ENCODE measurements at regions not wholly inside any gene's neighbourhood (a gene's known extent, or its start where the extent isn't known, plus 50 kb on each side); places are given as distances from the start of the nearest gene placed in this dataset.

DNA sequence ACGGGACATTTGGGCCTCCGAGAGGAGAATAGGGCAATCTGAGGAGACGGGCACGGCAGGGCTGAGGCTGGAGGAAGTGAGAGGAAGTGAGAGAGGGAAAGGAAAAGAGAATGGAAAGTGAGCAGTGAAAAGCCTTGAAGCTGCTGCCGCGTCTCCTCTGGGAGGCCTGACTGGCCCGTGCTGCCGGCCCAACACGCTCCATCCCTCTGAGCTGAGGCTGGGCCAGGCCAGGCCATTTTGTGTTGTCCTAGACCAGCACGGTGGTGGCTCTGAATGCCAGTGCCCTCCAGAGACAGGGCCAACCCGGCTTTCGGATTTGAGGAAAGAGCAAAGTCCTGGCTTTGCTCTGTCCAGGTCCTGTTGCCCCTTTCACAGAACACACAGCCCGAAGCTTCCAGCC lies 361.1 kb upstream of the SHH start:
- no peak overlapping the region for H3K4me2 ChIP-seq
- no peaks in the 10 kb centered on the region for H4K20me1 ChIP-seq
- H3K36me3 ChIP-seq, result no peaks in the 10 kb centered on the region
- H3K27me3 ChIP-seq, result no peaks in the 10 kb centered on the region
- no peak overlapping the region for H3K4me3 ChIP-seq
- no peak for TF ChIP-seq Cebpa-rat (IDR thresholded peaks at IDR 0.05)
- no peak overlapping the region for H3K9ac ChIP-seq
- H3K4me1 ChIP-seq, result peaks cover 0 to 15% (median 4%) of the 10 kb centered on the region in 10 experiments; a peak in 13 of 20 replicates
- H3K27ac ChIP-seq, result no peak overlapping the region
- no peaks in the 10 kb centered on the region for H3K9me3 ChIP-seq (replicated peaks in 1 of 11)

DNA sequence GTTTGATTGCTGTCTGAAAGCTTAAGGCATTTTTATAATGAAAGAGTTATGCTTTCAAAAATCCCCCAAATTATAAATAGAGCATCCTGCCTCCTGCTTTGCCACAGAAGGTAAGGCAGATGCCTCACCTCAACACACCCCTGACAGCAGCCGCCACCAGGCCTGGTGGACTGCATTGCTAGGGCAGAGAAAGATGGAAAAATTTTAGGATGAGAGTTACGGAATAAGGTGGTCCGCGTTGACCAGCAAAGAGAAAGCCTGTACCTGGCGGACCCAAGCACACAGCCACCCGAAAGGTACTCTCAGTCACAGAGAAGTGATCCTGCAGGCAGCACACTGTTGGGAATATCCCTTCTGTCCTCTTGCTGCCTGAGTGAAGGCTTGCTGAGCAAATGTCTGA lies 360.4 kb upstream of the SHH start:
- Histone ChIP-seq H3K9ac (no peak overlapping the region), H3K27ac (no peak overlapping the region), H3K36me3 (no peaks in the 10 kb centered on the region), H3K27me3 (no peaks in the 10 kb centered on the region), H4K20me1 (no peaks in the 10 kb centered on the region), H3K4me2 (no peak overlapping the region), H3K4me1 (peaks cover 0 to 8% (median 0%) of the 10 kb centered on the region in 10 experiments; a peak in 6 of 20 replicates), H3K9me3 (replicated peaks in 1 of 11) (no peaks in the 10 kb centered on the region), H3K4me3 (no peak overlapping the region)
- TF ChIP-seq Cebpa-rat (IDR thresholded peaks at IDR 0.05), result no peak

DNA sequence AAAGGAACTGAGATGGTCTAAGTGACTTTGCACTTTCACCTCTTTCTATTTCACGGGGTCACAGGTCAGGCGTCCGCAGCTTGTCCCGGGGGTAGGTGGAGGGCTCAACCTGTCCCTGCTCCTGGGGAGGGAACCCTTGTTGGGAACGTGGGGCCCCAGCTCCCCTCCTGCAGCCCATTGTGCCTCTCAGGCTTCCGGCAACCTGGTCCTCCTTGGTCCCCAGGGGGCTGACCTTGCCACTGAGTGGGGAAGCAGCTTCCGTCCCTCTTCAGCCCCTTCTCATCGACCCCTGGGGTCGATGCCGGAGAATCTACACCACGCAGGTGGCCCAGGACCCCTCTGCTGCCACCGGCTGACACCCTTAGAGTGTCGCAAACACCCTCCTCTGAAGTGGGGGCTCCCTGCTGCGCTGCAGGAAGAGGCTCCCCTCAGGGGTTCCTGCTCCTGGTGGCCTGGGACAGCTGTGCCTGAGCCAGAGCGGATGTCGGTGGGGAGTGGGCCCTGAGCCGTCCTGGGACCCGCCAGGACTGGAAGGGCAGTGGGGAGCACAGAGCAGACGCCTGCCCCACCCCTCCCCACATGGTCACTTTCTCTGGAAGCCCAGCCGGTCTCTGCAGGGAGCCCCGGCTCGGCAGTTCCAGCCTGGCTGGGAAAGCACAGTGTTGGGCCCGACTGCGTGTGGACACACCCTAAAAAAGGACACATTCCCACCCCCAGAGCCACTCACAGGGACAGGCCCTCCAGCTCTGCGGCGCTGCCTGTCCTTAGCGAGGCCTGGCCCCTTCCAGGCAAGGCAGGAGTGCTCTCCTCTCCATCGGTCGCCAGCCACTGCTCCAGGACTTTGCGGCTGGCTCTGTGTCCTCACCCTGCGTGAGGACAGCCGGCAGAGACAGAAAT lies 357.5 kb upstream of the SHH start:
- H3K27ac ChIP-seq, result no peak overlapping the region
- no peaks in the 10 kb centered on the region for H3K4me1 ChIP-seq
- no peaks in the 10 kb centered on the region for H3K36me3 ChIP-seq
- no peak overlapping the region for H3K9ac ChIP-seq
- no peaks in the 10 kb centered on the region for H3K27me3 ChIP-seq
- no peak overlapping the region for H3K4me3 ChIP-seq
- H3K9me3 ChIP-seq (replicated peaks in 1 of 11), result no peaks in the 10 kb centered on the region
- TF ChIP-seq Cebpa-rat (IDR thresholded peaks at IDR 0.05), result no peak
- H3K4me2 ChIP-seq, result no peak overlapping the region
- H4K20me1 ChIP-seq, result no peaks in the 10 kb centered on the region

DNA sequence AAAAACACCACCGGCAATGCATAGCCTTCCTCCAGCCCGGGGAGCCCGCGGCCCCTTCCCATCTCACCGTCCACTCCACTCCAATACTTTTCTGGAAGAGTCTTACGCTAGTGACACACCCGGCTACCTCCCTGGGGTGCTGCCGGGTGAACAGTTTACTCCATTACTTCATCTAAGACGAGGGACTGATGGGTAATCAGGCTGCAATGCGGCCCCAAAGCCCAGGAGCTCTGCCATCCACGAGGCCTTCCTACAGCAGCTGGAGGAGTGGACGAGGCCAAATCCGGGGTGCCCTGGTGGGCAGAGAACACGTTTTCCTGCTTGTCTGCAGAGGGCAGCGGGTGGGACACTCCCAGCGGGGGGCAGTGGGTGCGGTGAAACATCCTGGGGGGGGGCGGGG lies 356.2 kb upstream of the SHH start:
- H3K9ac ChIP-seq, result no peak overlapping the region
- H3K4me3 ChIP-seq, result no peak overlapping the region
- no peaks in the 10 kb centered on the region for H3K9me3 ChIP-seq (replicated peaks in 1 of 11)
- no peaks in the 10 kb centered on the region for H3K36me3 ChIP-seq
- H3K4me2 ChIP-seq, result no peak overlapping the region
- no peaks in the 10 kb centered on the region for H3K27me3 ChIP-seq
- no peak for TF ChIP-seq Cebpa-rat (IDR thresholded peaks at IDR 0.05)
- H3K4me1 ChIP-seq, result no peaks in the 10 kb centered on the region
- no peaks in the 10 kb centered on the region for H4K20me1 ChIP-seq
- H3K27ac ChIP-seq, result no peak overlapping the region

DNA sequence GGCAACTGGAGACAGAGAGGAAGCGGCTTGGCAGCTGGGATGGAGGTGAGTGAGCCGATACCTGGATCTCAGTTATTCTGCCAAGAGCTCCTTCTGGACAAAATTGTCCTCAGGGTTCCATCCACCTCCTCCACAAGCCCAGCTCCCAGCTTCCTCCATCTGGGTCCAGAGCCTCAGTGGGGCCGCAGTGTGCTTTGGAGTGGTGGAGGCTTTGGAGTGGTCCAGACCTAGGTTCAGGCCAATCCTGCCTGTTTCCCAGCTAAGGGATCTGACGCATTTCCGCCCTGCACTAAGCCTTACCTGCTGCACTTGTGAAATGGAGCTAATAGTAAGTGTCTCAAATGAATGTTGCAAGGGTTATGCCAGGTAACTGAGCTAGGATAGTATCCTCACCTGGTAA lies 355.7 kb upstream of the SHH start:
- TF ChIP-seq Cebpa-rat (IDR thresholded peaks at IDR 0.05), result no peak
- no peak overlapping the region for H3K4me3 ChIP-seq
- no peaks in the 10 kb centered on the region for H4K20me1 ChIP-seq
- no peaks in the 10 kb centered on the region for H3K27me3 ChIP-seq
- no peak overlapping the region for H3K4me2 ChIP-seq
- no peaks in the 10 kb centered on the region for H3K4me1 ChIP-seq
- H3K27ac ChIP-seq, result no peak overlapping the region
- no peaks in the 10 kb centered on the region for H3K36me3 ChIP-seq
- H3K9me3 ChIP-seq (replicated peaks in 1 of 11), result no peaks in the 10 kb centered on the region
- no peak overlapping the region for H3K9ac ChIP-seq

DNA sequence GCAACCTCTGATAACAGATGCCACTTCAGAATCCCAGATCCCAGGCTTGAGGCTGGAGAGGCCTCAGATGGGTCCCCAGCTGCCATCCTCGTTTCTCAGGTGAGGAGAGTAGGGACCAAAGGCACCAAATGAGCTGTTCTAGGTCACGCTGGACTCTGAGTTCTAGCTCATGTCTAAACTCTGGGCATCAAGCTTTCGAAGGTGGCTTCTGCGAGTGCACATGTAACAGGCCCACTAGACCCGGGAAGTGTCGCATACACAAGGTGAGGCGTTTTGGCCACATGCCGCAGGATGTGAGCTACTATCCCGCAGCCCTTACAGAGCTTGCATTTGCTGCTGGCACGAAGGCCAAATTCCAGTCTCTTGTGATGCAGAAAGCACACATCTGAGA lies 355.1 kb upstream of the SHH start:
- Histone ChIP-seq H3K36me3 (no peaks in the 10 kb centered on the region), H3K27me3 (no peaks in the 10 kb centered on the region), H4K20me1 (no peaks in the 10 kb centered on the region), H3K4me2 (no peak overlapping the region), H3K4me3 (no peak overlapping the region), H3K9ac (no peak overlapping the region), H3K9me3 (replicated peaks in 1 of 11) (no peaks in the 10 kb centered on the region), H3K27ac (no peak overlapping the region), H3K4me1 (no peaks in the 10 kb centered on the region)
- TF ChIP-seq Cebpa-rat (IDR thresholded peaks at IDR 0.05), result no peak

DNA sequence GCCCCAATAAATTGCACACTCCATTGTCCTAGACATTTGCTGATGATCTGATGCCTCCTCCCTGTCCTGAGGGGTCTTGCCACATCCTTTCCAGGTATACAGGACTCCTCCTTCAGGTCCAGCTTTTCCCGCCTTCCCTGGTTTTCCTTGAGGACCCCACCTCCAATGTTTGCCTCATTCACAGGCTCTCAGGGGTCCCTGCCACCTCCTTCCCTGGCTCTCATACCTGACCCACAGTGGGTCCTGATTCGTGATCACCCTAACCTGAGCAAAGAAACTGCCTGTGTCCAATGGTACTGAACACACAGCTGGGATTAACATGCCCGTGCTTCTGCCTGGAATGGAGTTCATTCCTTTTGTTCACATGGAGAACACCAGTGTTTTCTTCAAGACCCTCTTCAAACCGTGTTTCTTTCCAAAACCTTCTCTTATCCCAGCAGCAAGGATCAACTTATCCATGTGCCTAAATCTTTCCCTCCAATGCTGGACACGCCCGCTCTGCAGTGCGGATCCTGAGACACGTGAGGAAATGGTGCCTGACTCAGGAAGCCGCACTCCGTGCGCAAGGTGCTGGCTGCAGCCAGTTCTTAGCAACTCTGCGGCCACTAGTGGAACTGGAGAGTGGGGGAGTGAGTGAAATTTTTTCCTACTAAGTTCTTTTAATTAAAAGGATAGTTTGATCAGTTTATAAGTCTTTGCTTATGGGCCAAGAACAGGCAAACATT lies 354.6 kb upstream of the SHH start:
- no peaks in the 10 kb centered on the region for H3K36me3 ChIP-seq
- H3K4me1 ChIP-seq, result no peaks in the 10 kb centered on the region
- H3K9ac ChIP-seq, result no peak overlapping the region
- no peak overlapping the region for H3K4me2 ChIP-seq
- no peaks in the 10 kb centered on the region for H4K20me1 ChIP-seq
- H3K9me3 ChIP-seq (replicated peaks in 1 of 11), result no peaks in the 10 kb centered on the region
- TF ChIP-seq Cebpa-rat (IDR thresholded peaks at IDR 0.05), result no peak
- no peak overlapping the region for H3K27ac ChIP-seq
- H3K27me3 ChIP-seq, result no peaks in the 10 kb centered on the region
- no peak overlapping the region for H3K4me3 ChIP-seq

DNA sequence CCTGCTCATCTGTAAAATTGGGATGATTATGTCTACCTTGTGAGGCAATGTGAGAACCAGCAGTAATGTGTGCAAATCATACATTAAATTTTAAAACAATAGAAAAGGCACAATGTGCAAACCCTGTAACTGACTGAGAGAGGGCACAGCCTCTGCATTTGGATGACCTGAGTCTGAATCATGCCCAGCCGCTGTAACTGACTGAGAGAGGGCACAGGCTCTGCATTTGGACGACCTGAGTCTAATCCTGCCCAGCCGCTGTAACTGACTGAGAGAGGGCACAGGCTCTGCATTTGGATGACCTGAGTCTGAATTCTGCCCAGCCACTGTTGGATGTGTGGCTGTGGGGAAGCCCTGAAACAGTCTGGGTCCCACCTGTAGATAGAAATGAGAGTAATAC lies 351.5 kb upstream of the SHH start:
- Histone ChIP-seq H3K9ac (no peak overlapping the region), H3K4me3 (no peak overlapping the region), H3K4me2 (no peak overlapping the region), H3K9me3 (replicated peaks in 1 of 11) (0 out of 22 replicates have a peak, but pooled peaks cover 0 to 4% (median 0%) of the 10 kb centered on the region in 11 experiments), H3K4me1 (peaks cover 0 to 4% (median 0%) of the 10 kb centered on the region in 10 experiments; a peak in 2 of 20 replicates), H4K20me1 (no peaks in the 10 kb centered on the region; a peak in 1 of 22 replicates), H3K27ac (no peak overlapping the region), H3K36me3 (no peaks in the 10 kb centered on the region), H3K27me3 (no peaks in the 10 kb centered on the region)
- TF ChIP-seq Cebpa-rat (IDR thresholded peaks at IDR 0.05), result no peak

DNA sequence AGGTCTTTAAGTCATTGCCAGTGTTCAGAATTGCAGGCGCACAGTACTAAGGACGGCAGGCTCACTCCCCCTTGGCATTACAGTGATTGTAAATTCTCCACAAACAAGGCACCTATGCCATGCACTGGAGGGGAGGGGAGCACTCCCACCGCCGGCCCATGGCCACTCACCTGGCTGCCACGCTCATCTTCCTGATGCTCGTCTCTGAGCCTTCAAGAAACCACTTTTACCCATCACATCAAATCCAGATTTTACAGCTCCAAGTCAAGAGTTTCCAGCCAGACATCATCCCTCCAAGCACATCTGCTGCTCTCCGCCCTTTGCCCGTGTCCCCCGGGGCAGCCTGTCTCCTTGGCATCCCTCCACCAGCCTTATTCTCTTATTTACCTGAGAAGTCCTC lies 350.2 kb upstream of the SHH start:
- Histone ChIP-seq H3K9me3 (replicated peaks in 1 of 11) (0 out of 22 replicates have a peak, but pooled peaks cover 0 to 4% (median 0%) of the 10 kb centered on the region in 11 experiments), H3K36me3 (no peaks in the 10 kb centered on the region), H3K4me1 (peaks cover 0 to 4% (median 0%) of the 10 kb centered on the region in 10 experiments; a peak in 2 of 20 replicates), H3K9ac (no peak overlapping the region), H3K4me3 (no peak overlapping the region), H3K27ac (no peak overlapping the region), H3K4me2 (no peak overlapping the region), H4K20me1 (no peaks in the 10 kb centered on the region; a peak in 1 of 22 replicates), H3K27me3 (no peaks in the 10 kb centered on the region)
- no peak for TF ChIP-seq Cebpa-rat (IDR thresholded peaks at IDR 0.05)

All from BLaER1 treated with 17β-estradiol and CSF1 and Interleukin-3, amounts not matched to agents 10 nM and 100 nM (cell line).